GM12892 (cell line): ENCODE measurements at regions not wholly inside any gene's neighbourhood (a gene's known extent, or its start where the extent isn't known, plus 50 kb on each side); places are given as distances from the start of the nearest gene placed in this dataset.

ENCODE experiments used
- POLR2A ChIP-seq: IDR thresholded peaks from 2 replicates; pipeline ENCODE4 v1.6.1; 2011; ENCODE audit warnings: low read depth, low read length, control low read depth
- POLR2AphosphoS5 ChIP-seq: IDR thresholded peaks from 2 replicates; pipeline ENCODE4 v1.6.1; 2011; ENCODE audit warnings: low read depth, low read length, control low read depth
- TAF1 ChIP-seq: IDR thresholded peaks from 2 replicates; pipeline ENCODE4 v1.6.1; 2011; ENCODE audit warnings: low read depth, mild to moderate bottlenecking, control low read depth, low read length, borderline replicate concordance

- TF ChIP-seq POLR2A (no peak), POLR2AphosphoS5 (no peak), TAF1 (no peak)
These were observed 281.3 kb downstream of the IPMK start for GRCh38 chr10:57986422-57986821.
